Testis (tissue), 2 donors: ENCODE measurements at regions not wholly inside any gene's neighbourhood (a gene's known extent, or its start where the extent isn't known, plus 50 kb on each side); places are given as distances from the start of the nearest gene placed in this dataset.
"Not testable (repeated sequence)": the region's sequence is repeated elsewhere in the genome, so short reads cannot be mapped to it uniquely, and the experiment has no call there.

ENCODE experiments used
- DNase-seq: peaks from one replicate; pipeline ENCODE4 v3.0.0-alpha.2; 2019
- H3K27ac ChIP-seq, 2 donors: fragments of 200-600 bp; sonication (generic); one replicate each; pipeline ENCODE4 v1.5.1; 2019
- H3K27me3 ChIP-seq: fragments of 200-600 bp; sonication (generic); one replicate; pipeline ENCODE4 v1.5.1; 2019
- H3K36me3 ChIP-seq: fragments of 200-600 bp; sonication (generic); one replicate; pipeline ENCODE4 v1.5.1; 2017; ENCODE audit warnings: low read depth; ENCODE audit errors: missing control alignments
- H3K4me1 ChIP-seq: fragments of 200-600 bp; sonication (generic); one replicate; pipeline ENCODE4 v1.5.1; 2019
- H3K4me3 ChIP-seq, 2 donors: fragments of 200-600 bp; sonication (generic); one replicate each; pipeline ENCODE4 v1.5.1; 2017 to 2019
- H3K9me3 ChIP-seq: fragments of 200-600 bp; sonication (generic); one replicate; pipeline ENCODE4 v1.5.1; 2017
- POLR2A ChIP-seq: fragments of 450-650 bp; IDR thresholded peaks from one replicate; pipeline ENCODE4 v1.6.1; 2017; ENCODE audit warnings: antibody characterized with exemption, mild to moderate bottlenecking, moderate library complexity
- whole genome bisulfite sequencing, 2 donors: methylation state at CpG; one replicate each; pipeline ENCODE4 v1.1.5; 2018; 5-methylcytosine and 5-hydroxymethylcytosine counted together
- intact Hi-C: fragments of 100-400 bp; cut with DNase I; formaldehyde crosslinking; loops from one replicate; pipeline ENCODE4 v1.15.1; 2023; ENCODE audit warnings: low total_unique reads
- TF ChIP-seq, protein P1 (sequence below), 3 experiments: fragments of 450-650 bp in 2 of 3; fragments of 200-600 bp in 1 of 3; sonication (generic) in 1 of 3; IDR thresholded peaks; one replicate each; pipeline ENCODE4 v1.5.1; 2016 to 2019; ENCODE audit warnings: antibody characterized with exemption in 3 of 3, mild to moderate bottlenecking in 2 of 3, moderate library complexity in 1 of 3

DNA sequence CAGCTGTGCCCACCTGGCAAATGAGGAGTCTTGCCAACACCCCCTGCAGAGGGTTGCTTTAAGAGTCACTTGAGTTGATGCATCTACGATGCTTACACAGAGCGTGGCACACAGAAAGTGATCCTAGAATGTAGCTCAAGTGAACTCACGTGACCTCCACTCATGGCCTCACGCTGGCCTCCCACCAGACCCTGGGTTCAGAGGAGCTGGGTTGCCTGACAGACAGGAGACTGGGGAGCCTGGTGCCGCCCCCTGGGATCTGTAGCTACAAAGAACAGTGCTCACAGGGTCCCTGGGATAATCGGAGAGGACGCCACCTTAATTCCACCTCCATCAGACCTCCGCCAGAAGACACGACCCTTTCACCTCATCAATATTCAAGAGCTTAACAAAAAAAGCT, 81.4 kb upstream of the CASZ1 start:
- Histone ChIP-seq H3K36me3 (no peaks in the 10 kb centered on the region), H3K27ac (no peak overlapping the region), H3K4me1 (no peaks in the 10 kb centered on the region), H3K9me3 (no peaks in the 10 kb centered on the region), H3K27me3 (no peaks in the 10 kb centered on the region), H3K4me3 (no peak overlapping the region)
- DNase-seq: no peak
- intact Hi-C loops: no loop called here
- TF ChIP-seq, protein P1, sequence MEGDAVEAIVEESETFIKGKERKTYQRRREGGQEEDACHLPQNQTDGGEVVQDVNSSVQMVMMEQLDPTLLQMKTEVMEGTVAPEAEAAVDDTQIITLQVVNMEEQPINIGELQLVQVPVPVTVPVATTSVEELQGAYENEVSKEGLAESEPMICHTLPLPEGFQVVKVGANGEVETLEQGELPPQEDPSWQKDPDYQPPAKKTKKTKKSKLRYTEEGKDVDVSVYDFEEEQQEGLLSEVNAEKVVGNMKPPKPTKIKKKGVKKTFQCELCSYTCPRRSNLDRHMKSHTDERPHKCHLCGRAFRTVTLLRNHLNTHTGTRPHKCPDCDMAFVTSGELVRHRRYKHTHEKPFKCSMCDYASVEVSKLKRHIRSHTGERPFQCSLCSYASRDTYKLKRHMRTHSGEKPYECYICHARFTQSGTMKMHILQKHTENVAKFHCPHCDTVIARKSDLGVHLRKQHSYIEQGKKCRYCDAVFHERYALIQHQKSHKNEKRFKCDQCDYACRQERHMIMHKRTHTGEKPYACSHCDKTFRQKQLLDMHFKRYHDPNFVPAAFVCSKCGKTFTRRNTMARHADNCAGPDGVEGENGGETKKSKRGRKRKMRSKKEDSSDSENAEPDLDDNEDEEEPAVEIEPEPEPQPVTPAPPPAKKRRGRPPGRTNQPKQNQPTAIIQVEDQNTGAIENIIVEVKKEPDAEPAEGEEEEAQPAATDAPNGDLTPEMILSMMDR (IDR thresholded peaks at IDR 0.05): no peak
- TF ChIP-seq POLR2A: no peak
- 78 to 90% methylated on average over 5 to 9 of the region's 9 CpGs for WGBS, 2 donors

DNA sequence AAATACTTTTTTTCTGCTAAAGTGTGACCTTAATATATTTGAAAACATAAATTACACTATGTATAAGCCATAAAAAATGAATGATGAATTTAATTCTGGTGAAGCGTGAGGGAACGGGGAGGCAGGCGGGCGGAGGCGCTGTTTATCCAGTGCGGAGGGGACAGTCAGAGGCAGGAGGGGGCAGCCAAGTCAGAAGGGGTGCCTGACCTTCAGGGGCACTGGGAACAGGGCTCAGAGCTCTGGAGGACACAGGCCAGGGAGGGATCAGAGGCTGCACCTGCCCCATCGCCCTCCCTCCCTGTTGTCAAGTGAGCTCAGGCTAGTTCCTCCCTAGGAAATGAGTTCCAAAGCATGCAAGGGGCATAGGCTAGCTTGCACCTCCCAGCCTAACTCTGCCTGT, 82.0 kb upstream of the CASZ1 start:
- no peaks in the 10 kb centered on the region for H3K4me1 ChIP-seq
- TF ChIP-seq, protein P1 (IDR thresholded peaks at IDR 0.05): no peak
- no peak for TF ChIP-seq POLR2A
- no peak overlapping the region for H3K4me3 ChIP-seq
- no peaks in the 10 kb centered on the region for H3K36me3 ChIP-seq
- H3K27ac ChIP-seq: no peak overlapping the region
- H3K9me3 ChIP-seq: no peaks in the 10 kb centered on the region
- intact Hi-C loops: no loop called here
- WGBS, 2 donors: 76 to 79% methylated on average over 7 of the region's 7 CpGs
- DNase-seq: no peak
- no peaks in the 10 kb centered on the region for H3K27me3 ChIP-seq

GRCh38 chr1:10880063-10880462, 83.6 kb upstream of the CASZ1 start:
- H3K36me3 ChIP-seq: no peaks in the 10 kb centered on the region
- no peak for TF ChIP-seq POLR2A
- TF ChIP-seq, protein P1 (IDR thresholded peaks at IDR 0.05): no peak
- DNase-seq: no peak
- H3K27me3 ChIP-seq: no peaks in the 10 kb centered on the region
- H3K9me3 ChIP-seq: no peaks in the 10 kb centered on the region
- WGBS, 2 donors: 55 to 64% methylated on average over 7 of the region's 7 CpGs
- no peak overlapping the region for H3K27ac ChIP-seq
- no peak overlapping the region for H3K4me3 ChIP-seq
- H3K4me1 ChIP-seq: no peaks in the 10 kb centered on the region
- intact Hi-C loops: no loop called here

GRCh38 chr1:10881046-10881445, 84.6 kb upstream of the CASZ1 start:
- intact Hi-C loops: no loop called here
- Histone ChIP-seq H3K4me3 (no peak overlapping the region), H3K27me3 (no peaks in the 10 kb centered on the region), H3K9me3 (no peaks in the 10 kb centered on the region), H3K27ac (no peak overlapping the region), H3K36me3 (no peaks in the 10 kb centered on the region), H3K4me1 (no peaks in the 10 kb centered on the region)
- DNase-seq: no peak
- 78 to 87% methylated on average over 10 of the region's 10 CpGs for WGBS, 2 donors
- TF ChIP-seq, protein P1 (IDR thresholded peaks at IDR 0.05): no peak
- TF ChIP-seq POLR2A: no peak

DNA sequence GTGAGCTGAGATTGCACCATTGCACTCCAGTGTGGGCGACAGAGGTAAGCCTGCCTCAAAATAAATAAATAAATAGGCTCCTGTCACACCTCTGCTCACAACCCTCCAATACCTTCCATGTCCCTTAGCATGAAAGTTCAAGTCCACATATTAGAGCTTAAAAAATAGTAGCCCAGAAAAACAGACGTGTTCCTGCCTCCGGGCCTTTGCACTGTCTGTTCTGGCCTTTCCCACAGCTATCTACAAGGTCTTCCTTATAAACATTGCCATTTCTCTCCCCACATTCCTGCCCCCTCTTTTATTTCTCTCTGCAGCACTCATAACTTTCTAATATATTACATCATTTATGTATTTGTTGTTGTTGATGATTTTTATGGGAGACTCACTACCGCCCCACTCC, 85.6 kb upstream of the CASZ1 start:
- Histone ChIP-seq H3K9me3 (no peaks in the 10 kb centered on the region), H3K27me3 (no peaks in the 10 kb centered on the region), H3K4me3 (no peak overlapping the region), H3K36me3 (no peaks in the 10 kb centered on the region), H3K27ac (no peak overlapping the region), H3K4me1 (no peaks in the 10 kb centered on the region)
- no peak for DNase-seq
- intact Hi-C loops: no loop called here
- 87 to 92% methylated on average over 4 of the region's 4 CpGs for WGBS, 2 donors
- TF ChIP-seq, protein P1 (IDR thresholded peaks at IDR 0.05): no peak
- no peak for TF ChIP-seq POLR2A

GRCh38 chr1:10887032-10887431, 90.6 kb upstream of the CASZ1 start:
- H3K9me3 ChIP-seq, DNase-seq, H3K4me3 ChIP-seq, H3K27ac ChIP-seq, H3K4me1 ChIP-seq, intact Hi-C loops, H3K27me3 ChIP-seq, H3K36me3 ChIP-seq: not testable (repeated sequence)
- 81 to 94% methylated on average over 4 of the region's 4 CpGs for WGBS, 2 donors
